Body of pancreas (tissue), 4 donors: ENCODE measurements at regions not wholly inside any gene's neighbourhood (a gene's known extent, or its start where the extent isn't known, plus 50 kb on each side); places are given as distances from the start of the nearest gene placed in this dataset.

Experiments used
- ATAC-seq: fragments of 150-250 bp; one replicate; pipeline ENCODE4 v1.9.1; 2016
- DNase-seq, 4 donors: peaks; one replicate each; pipeline ENCODE4 v3.0.0-alpha.2; 2019
- H3K27ac ChIP-seq, 4 donors: fragments of 200-600 bp; sonication (generic); 1 replicate in 3 of 4; 2 replicates in 1 of 4; pipeline versions ENCODE4 v1.5.1 to v1.6.1; 2016 to 2019; ENCODE audit warnings: mild to moderate bottlenecking in 1 of 4, mixed read lengths in 1 of 4, moderate library complexity in 1 of 4
- H3K27me3 ChIP-seq, 2 donors: fragments of 200-600 bp; sonication (generic); one replicate each; pipeline ENCODE4 v1.6.0; 2016; ENCODE audit warnings: mild to moderate bottlenecking in 1 of 2
- H3K36me3 ChIP-seq, 2 donors: fragments of 200-600 bp; sonication (generic); replicated peaks in 1 of 2; 2 replicates each; pipeline ENCODE4 v1.5.1; 2016; ENCODE audit warnings: low read depth in 2 of 2; ENCODE audit not compliant: insufficient read depth in 1 of 2
- H3K4me1 ChIP-seq: fragments of 200-600 bp; sonication (generic); one replicate; pipeline ENCODE4 v1.6.0; 2016
- H3K4me3 ChIP-seq, 2 donors: fragments of 200-600 bp; sonication (generic); 1 replicate in 1 of 2; 2 replicates in 1 of 2; pipeline ENCODE4 v1.5.1; 2016 to 2019
- H3K9me3 ChIP-seq, 3 donors: fragments of 200-600 bp; sonication (generic); 1 replicate in 2 of 3; 2 replicates in 1 of 3; pipeline ENCODE4 v1.5.1; 2016
- POLR2A ChIP-seq, 3 donors: fragments of 450-650 bp; IDR thresholded peaks; one replicate each; pipeline ENCODE4 v1.6.1; 2016; ENCODE audit warnings: antibody characterized with exemption in 3 of 3, mild to moderate bottlenecking in 2 of 3
- WGBS, 2 donors: methylation state at CpG; one replicate each; pipeline ENCODE4 v1.1.5; 2017; 5-methylcytosine and 5-hydroxymethylcytosine counted together
- intact Hi-C: fragments of 100-400 bp; cut with DNase I; formaldehyde crosslinking; loops from one replicate; pipeline ENCODE4 v1.15.1; 2023
- TF ChIP-seq, protein P1 (sequence below), 7 experiments: fragments of 450-650 bp in 4 of 7; fragments of 200-600 bp in 3 of 7; sonication (generic) in 3 of 7; IDR thresholded peaks; one replicate each; pipeline ENCODE4 v1.5.1; 2016 to 2019; ENCODE audit warnings: antibody characterized with exemption in 7 of 7

DNA sequence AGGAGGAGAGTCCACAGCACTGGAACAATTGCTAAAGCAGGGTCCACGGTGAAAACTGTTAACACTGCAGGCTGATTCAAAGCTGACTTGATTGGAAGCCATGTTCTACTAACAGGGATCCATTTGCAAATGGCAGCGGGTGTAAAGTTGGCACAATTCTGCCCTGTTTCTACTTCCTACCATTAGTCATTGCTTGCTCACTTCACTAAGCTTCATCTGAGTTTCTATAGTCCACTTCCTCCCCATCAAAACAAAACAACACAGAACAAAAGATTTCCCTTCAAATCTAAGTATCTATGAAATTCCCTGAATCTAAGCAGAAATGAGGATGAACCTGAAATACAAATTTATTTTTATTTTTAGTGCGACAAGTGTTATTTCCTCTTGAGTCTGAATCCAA, 187.4 kb upstream of the SOX11 start:
- Histone ChIP-seq H3K27me3 (no peaks in the 10 kb centered on the region), H3K27ac (no peak overlapping the region), H3K4me3 (no peak overlapping the region), H3K36me3 (no peaks in the 10 kb centered on the region), H3K9me3 (peaks cover 0 to 4% (median 0%) of the 10 kb centered on the region in 3 donors), H3K4me1 (no peaks in the 10 kb centered on the region)
- no peak for DNase-seq
- WGBS, 2 donors, result 78 to 79% methylated on average over 3 of the region's 3 CpGs
- ATAC-seq, result no peak
- intact Hi-C loops, result no loop called here
- no peak for TF ChIP-seq POLR2A (IDR thresholded peaks at IDR 0.05)
- TF ChIP-seq, protein P1, sequence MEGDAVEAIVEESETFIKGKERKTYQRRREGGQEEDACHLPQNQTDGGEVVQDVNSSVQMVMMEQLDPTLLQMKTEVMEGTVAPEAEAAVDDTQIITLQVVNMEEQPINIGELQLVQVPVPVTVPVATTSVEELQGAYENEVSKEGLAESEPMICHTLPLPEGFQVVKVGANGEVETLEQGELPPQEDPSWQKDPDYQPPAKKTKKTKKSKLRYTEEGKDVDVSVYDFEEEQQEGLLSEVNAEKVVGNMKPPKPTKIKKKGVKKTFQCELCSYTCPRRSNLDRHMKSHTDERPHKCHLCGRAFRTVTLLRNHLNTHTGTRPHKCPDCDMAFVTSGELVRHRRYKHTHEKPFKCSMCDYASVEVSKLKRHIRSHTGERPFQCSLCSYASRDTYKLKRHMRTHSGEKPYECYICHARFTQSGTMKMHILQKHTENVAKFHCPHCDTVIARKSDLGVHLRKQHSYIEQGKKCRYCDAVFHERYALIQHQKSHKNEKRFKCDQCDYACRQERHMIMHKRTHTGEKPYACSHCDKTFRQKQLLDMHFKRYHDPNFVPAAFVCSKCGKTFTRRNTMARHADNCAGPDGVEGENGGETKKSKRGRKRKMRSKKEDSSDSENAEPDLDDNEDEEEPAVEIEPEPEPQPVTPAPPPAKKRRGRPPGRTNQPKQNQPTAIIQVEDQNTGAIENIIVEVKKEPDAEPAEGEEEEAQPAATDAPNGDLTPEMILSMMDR (IDR thresholded peaks at IDR 0.05), result no peak

DNA sequence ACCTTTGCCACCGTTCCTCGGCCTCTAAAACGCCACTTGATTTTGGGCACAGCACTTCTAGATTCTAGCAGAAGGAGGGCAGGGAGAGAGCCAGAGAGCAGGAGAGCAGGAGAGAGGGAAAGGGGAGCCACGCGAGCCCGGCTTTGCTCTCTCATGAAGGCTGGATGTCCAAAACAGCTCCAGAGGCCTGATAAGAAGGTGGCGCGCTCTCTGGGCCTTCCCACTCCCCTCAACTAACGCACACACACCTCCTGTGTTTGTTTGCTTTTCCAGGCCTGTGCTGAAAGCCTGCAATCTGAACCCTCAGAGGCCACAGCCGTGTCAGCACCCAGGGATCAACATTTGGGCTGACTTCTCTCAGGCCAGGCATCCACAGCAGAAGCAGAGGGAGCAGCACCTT, 184.8 kb upstream of the SOX11 start:
- TF ChIP-seq POLR2A (IDR thresholded peaks at IDR 0.05), result no peak
- TF ChIP-seq, protein P1 (IDR thresholded peaks at IDR 0.05), result no peak
- intact Hi-C loops, result no loop called here
- WGBS, 2 donors, result 38% methylated on average over 10 of the region's 10 CpGs
- ATAC-seq (no peak), DNase-seq (no peak)
- Histone ChIP-seq H3K9me3 (no peaks in the 10 kb centered on the region), H3K27ac (no peak overlapping the region), H3K4me3 (no peak overlapping the region), H3K36me3 (no peaks in the 10 kb centered on the region), H3K27me3 (no peaks in the 10 kb centered on the region), H3K4me1 (no peaks in the 10 kb centered on the region)

DNA sequence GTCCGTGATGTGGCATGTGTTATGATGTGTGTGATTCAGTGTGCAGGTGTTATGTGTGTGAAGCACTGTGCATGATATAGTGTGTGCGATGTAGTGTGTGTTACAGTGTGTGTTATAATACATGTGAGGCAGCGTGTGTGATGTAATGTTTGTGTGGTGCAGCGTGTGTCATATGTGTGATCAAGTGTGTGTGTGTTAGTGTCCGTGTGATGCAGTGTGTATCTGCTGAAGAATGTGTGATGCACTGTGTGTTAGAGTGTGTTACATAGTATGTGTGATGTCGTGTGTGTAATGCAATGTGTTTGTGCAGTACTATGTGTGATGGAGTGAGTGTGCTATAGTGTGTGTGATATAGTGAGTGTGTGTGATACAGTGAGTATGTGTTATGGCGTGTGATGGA, 182.8 kb upstream of the SOX11 start:
- H3K27ac ChIP-seq, result no peak overlapping the region
- no peaks in the 10 kb centered on the region for H3K9me3 ChIP-seq
- intact Hi-C loops, result no loop called here
- H3K27me3 ChIP-seq, result no peaks in the 10 kb centered on the region
- WGBS, 2 donors, result 72 to 76% methylated on average over 7 of the region's 7 CpGs
- DNase-seq, result no peak
- H3K36me3 ChIP-seq, result no peaks in the 10 kb centered on the region
- H3K4me1 ChIP-seq, result no peaks in the 10 kb centered on the region
- ATAC-seq, result no peak
- no peak overlapping the region for H3K4me3 ChIP-seq
- TF ChIP-seq, protein P1 (IDR thresholded peaks at IDR 0.05), result no peak
- no peak for TF ChIP-seq POLR2A (IDR thresholded peaks at IDR 0.05)

DNA sequence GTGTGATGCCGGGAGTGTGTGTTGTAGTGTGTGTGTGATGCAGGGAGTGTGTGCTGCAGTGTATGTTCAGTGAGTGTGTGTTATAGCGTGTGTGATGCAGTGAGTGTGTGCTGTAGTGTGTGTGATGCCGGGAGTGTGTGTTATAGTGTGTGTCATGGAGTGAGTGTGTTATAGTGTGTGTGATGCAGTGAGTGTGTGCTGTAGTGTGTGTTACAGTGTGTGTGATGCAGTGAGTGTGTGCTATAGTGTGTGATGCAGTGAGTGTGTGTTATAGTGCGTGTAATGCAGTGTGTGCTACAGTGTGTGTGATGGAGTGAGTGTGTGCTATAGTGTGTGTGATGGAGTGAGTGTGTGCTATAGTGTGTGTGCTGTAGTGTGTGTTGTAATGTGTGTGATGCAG, 182.1 kb upstream of the SOX11 start:
- ATAC-seq (no peak), DNase-seq (no peak)
- Histone ChIP-seq H3K4me1 (no peaks in the 10 kb centered on the region), H3K27me3 (no peaks in the 10 kb centered on the region), H3K9me3 (no peaks in the 10 kb centered on the region), H3K36me3 (no peaks in the 10 kb centered on the region), H3K27ac (no peak overlapping the region), H3K4me3 (no peak overlapping the region)
- intact Hi-C loops, result no loop called here
- 62 to 79% methylated on average over 4 of the region's 4 CpGs for WGBS, 2 donors
- TF ChIP-seq POLR2A (IDR thresholded peaks at IDR 0.05), result no peak
- TF ChIP-seq, protein P1 (IDR thresholded peaks at IDR 0.05), result no peak

DNA sequence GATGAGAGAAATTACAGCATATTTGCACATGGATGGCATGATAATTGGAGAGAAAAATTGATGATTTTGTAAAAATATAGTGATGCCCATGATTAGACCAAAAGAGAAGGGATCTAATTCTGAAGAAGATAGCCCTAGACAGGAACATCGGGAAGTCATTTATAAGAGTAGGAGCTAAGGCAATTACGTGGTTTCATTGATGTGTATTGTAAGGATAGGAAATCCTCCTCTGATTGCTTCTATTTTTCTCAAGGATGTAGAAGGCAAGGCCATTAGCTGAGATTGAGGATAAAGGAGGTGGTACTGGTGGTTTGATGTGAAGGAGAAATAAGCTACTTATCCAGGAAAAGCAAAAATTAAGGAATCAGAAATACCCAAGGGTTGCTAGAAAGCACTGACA, 176.5 kb upstream of the SOX11 start:
- no peak overlapping the region for H3K4me3 ChIP-seq
- TF ChIP-seq POLR2A (IDR thresholded peaks at IDR 0.05), result no peak
- TF ChIP-seq, protein P1 (IDR thresholded peaks at IDR 0.05), result no peak
- H3K27me3 ChIP-seq, result no peaks in the 10 kb centered on the region
- no peak overlapping the region for H3K27ac ChIP-seq
- H3K9me3 ChIP-seq, result no peaks in the 10 kb centered on the region
- no peaks in the 10 kb centered on the region for H3K36me3 ChIP-seq
- no peaks in the 10 kb centered on the region for H3K4me1 ChIP-seq
- intact Hi-C loops, result no loop called here
- ATAC-seq (no peak), DNase-seq (no peak)
- WGBS, 2 donors, result 64 to 80% methylated on average over 2 of the region's 2 CpGs
